ENCODE measurements at regions not wholly inside any gene's neighbourhood (a gene's known extent, or its start where the extent isn't known, plus 50 kb on each side); places are given as distances from the start of the nearest gene placed in this dataset.
"Not testable (repeated sequence)": the region's sequence is repeated elsewhere in the genome, so short reads cannot be mapped to it uniquely, and the experiment has no call there.

GRCh38 chr15:70235347-70235746, 137.6 kb upstream of the TLE3 start:
- in situ Hi-C loops (cut with MboI; ENCODE audit: low pct_unique_long_range_greater_than_20kb, low sequenced_read_pairs, unreplicated experiment) = no loop called here
- DNase-seq (ENCODE audit: low spot score) = no peak

DNA sequence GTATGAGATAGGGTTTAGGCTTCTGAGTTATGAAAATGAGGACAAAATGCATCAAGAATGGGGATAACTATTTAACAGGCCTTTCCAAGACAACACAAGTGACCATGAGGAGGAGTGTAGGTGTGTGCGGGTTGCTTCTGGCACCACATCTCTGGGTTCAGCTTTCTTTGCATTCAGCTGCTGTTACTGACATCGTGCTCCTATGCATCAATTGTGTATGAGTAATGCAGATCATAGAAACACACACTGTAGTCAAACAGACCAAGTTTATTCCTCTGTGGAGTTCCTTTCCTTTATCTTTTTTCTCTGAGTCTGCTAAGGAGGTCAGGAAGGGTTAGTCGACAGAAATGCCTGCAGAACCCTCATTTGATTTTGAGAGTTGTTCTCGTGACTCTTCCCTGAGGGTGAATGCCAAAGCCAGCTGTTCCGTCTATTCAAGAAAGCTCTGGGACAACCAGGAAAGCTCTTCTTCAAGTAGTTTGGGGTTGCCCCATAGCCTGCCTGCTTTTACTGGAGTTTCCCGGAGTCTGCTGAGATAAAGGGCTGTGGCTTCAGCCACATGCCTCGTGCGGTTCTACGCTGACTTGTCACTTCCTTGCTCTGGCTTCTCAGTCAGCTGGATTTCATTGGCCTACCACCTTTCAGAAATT, 136.7 kb upstream of the TLE3 start:
- no peak for DNase-seq (ENCODE audit: low spot score)
- TF ChIP-seq, protein P1, sequence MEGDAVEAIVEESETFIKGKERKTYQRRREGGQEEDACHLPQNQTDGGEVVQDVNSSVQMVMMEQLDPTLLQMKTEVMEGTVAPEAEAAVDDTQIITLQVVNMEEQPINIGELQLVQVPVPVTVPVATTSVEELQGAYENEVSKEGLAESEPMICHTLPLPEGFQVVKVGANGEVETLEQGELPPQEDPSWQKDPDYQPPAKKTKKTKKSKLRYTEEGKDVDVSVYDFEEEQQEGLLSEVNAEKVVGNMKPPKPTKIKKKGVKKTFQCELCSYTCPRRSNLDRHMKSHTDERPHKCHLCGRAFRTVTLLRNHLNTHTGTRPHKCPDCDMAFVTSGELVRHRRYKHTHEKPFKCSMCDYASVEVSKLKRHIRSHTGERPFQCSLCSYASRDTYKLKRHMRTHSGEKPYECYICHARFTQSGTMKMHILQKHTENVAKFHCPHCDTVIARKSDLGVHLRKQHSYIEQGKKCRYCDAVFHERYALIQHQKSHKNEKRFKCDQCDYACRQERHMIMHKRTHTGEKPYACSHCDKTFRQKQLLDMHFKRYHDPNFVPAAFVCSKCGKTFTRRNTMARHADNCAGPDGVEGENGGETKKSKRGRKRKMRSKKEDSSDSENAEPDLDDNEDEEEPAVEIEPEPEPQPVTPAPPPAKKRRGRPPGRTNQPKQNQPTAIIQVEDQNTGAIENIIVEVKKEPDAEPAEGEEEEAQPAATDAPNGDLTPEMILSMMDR (IDR thresholded peaks at IDR 0.05; ENCODE audit: extremely low read depth, insufficient read depth, missing control alignments) = no peak
- in situ Hi-C loops (cut with MboI; ENCODE audit: low pct_unique_long_range_greater_than_20kb, low sequenced_read_pairs, unreplicated experiment) = no loop called here

More at GRCh38 chr15:70235347-70235746, 137.6 kb upstream of the TLE3 start:
- TF ChIP-seq, protein P1 (IDR thresholded peaks at IDR 0.05; ENCODE audit: extremely low read depth, insufficient read depth, missing control alignments) = no peak

GRCh38 chr15:70231484-70231883, 133.8 kb upstream of the TLE3 start:
- no peak for DNase-seq (ENCODE audit: low spot score)
- in situ Hi-C loops (cut with MboI; ENCODE audit: low pct_unique_long_range_greater_than_20kb, low sequenced_read_pairs, unreplicated experiment) = no loop called here
- TF ChIP-seq, protein P1 (IDR thresholded peaks at IDR 0.05; ENCODE audit: extremely low read depth, insufficient read depth, missing control alignments) = no peak

DNA sequence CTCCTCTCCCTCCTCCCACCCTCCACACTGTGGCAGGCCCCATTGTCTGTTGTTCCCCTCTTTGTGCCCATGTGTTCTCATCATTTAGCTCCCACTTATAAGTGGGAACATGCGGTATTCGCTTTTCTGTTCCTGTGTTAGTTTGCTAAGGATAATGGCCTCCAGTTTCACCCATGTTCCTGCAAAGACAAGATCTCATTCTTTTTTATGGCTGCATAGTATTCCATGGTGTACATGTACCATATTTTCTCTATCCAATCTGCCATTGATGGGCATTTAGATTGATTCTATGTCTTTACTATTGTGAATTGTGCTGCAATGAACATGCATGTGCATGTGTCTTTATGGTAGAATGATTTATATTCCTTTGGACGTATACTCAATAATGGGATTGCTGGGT, 130.2 kb upstream of the TLE3 start:
- in situ Hi-C loops (cut with MboI; ENCODE audit: low pct_unique_long_range_greater_than_20kb, low sequenced_read_pairs, unreplicated experiment); DNase-seq (ENCODE audit: low spot score): not testable (repeated sequence)

GRCh38 chr15:70227147-70227546, 129.4 kb upstream of the TLE3 start:
- DNase-seq (ENCODE audit: low spot score) = no peak
- in situ Hi-C loops (cut with MboI; ENCODE audit: low pct_unique_long_range_greater_than_20kb, low sequenced_read_pairs, unreplicated experiment) = no loop called here
- TF ChIP-seq, protein P1 (IDR thresholded peaks at IDR 0.05; ENCODE audit: extremely low read depth, insufficient read depth, missing control alignments) = no peak

- in situ Hi-C loops (cut with MboI; ENCODE audit: low pct_unique_long_range_greater_than_20kb, low sequenced_read_pairs, unreplicated experiment) = no loop called here
- no peak for DNase-seq (ENCODE audit: low spot score)
- TF ChIP-seq, protein P1 (IDR thresholded peaks at IDR 0.05; ENCODE audit: extremely low read depth, insufficient read depth, missing control alignments) = no peak
Measured at GRCh38 chr15:70226337-70226980, 128.7 kb upstream of the TLE3 start.

GRCh38 chr15:70225416-70225815, 127.7 kb upstream of the TLE3 start:
- in situ Hi-C loops (cut with MboI; ENCODE audit: low pct_unique_long_range_greater_than_20kb, low sequenced_read_pairs, unreplicated experiment) = no loop called here
- DNase-seq (ENCODE audit: low spot score) = no peak
- TF ChIP-seq, protein P1 (IDR thresholded peaks at IDR 0.05; ENCODE audit: extremely low read depth, insufficient read depth, missing control alignments) = no peak

Measured in GM13977 (cell line).